Activated CD8-positive, alpha-beta memory T cell treated with anti-CD3 and anti-CD28 coated beads for 1 hour (primary cell): ENCODE measurements at regions not wholly inside any gene's neighbourhood (a gene's known extent, or its start where the extent isn't known, plus 50 kb on each side); places are given as distances from the start of the nearest gene placed in this dataset.
"Not testable (repeated sequence)": the region's sequence is repeated elsewhere in the genome, so short reads cannot be mapped to it uniquely, and the experiment has no call there.

ENCODE experiments used
- DNase-seq, 2 donors: peaks; one replicate each; pipeline ENCODE4 v3.0.0-alpha.2; 2020; ENCODE audit warnings: low read depth in 1 of 2; ENCODE audit errors: extremely low read depth in 1 of 2

- DNase-seq = no peak
Observed at GRCh38 chr5:77871946-77872345, 95.8 kb upstream of the TBCA start.

- DNase-seq = no peak
Observed at GRCh38 chr5:77871016-77871415, 94.9 kb upstream of the TBCA start.

DNA sequence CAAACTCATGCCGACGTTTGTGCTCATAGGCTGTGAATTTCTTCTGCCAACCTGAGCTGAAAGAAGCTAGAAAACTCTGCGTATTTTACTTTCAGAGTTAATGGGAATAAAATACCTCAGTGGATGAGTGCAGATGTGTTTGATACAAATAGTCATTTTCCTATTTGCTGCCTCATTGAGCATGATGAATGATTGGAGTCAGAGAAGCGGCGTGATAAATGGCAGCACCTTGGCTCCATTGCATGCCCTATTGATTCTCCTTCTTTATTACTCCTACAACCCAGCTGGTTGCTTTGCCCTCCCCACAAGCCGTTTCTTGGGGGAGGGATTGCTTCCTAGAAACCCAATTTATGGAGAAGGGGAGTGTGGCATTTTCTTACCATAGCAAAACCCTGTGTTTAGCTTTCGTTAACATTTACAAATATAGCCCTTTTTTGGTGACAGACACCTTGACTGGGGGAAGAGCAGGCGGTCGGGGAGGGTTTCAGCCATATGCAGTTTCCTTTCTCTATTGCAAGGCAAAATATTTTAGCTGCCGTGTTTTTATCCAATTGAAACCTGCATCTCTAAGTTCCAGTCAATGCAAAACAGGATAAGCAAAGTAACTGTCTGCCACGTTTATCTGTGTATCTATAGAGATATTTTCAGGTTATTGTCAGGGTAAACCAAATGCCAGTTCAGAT is 93.1 kb upstream of the TBCA start:
- no peak for DNase-seq

- no peak for DNase-seq
Observed at GRCh38 chr5:77867914-77868313, 91.8 kb upstream of the TBCA start.

DNA sequence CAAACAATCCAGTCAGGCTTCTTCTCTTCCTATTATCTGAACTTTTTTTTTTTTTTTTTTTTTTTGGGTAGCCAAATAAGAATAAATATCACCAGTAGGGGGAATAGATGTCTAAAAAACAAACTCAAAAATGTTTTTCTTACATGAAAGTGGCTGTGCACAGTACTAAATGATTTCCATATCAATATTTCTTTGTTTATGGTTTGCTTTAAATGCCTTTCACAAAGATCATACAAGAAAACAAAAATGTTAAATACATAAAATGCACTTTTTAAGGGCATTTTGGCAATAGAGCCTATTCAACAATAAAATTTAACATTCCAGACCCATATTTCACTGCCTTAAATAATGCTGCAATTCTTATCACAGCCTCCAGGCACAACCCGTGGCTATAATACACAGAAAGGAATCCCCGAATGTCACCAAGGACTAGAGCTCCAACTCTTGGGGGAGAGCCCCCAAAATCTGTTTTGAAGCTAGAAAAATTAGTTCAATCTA is 91.1 kb upstream of the TBCA start:
- DNase-seq = no peak

- no peak for DNase-seq
Observed at GRCh38 chr5:77866198-77866597, 90.1 kb upstream of the TBCA start.

DNA sequence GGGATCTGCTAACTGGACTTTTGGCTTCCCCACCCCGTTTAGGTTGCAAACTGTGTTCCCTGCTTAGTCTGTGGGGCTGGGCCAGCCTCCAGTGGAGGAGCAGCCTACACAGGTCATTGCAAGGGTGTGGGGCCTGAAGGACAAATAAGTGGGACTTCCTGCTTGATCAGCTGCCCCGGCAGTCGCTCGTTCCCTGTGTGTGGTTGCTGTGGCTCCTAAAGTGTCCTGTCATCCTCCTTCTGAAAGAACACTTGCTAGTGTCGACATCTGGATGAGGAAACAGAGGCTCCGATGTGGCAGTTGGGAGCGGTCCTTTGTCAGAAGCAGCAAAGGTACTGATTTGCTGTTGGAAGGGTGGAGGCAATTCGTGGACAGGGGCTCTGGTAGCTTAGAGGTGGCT is 88.9 kb upstream of the TBCA start:
- DNase-seq = no peak

GRCh38 chr5:77863181-77863580 is 87.0 kb upstream of the TBCA start:
- DNase-seq = no peak

DNA sequence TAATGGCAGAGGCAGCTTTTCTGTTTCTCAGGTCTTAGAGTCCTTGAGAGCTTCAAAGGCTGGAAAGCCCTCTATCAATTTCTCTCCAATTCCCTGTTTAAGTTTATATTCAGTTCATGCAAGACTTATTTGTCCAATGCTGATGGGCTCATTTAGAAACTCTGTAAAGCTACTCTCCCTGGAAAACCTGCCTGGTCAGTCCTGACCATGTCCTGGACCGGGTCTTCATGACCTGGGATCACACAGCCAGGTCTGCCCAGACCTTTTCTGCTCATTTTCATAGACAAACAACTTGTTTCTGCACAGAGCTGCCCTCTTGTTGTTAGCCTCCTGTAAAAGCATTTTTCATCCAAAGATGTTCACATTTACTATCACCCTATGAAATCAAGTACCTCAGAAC is 85.4 kb upstream of the TBCA start:
- no peak for DNase-seq

GRCh38 chr5:77859306-77859705 is 83.2 kb upstream of the TBCA start:
- no peak for DNase-seq

- DNase-seq = not testable (repeated sequence)
Observed at GRCh38 chr5:77858678-77859077, 82.5 kb upstream of the TBCA start.

- no peak for DNase-seq
Observed at GRCh38 chr5:77855369-77855768, 79.2 kb upstream of the TBCA start.

DNA sequence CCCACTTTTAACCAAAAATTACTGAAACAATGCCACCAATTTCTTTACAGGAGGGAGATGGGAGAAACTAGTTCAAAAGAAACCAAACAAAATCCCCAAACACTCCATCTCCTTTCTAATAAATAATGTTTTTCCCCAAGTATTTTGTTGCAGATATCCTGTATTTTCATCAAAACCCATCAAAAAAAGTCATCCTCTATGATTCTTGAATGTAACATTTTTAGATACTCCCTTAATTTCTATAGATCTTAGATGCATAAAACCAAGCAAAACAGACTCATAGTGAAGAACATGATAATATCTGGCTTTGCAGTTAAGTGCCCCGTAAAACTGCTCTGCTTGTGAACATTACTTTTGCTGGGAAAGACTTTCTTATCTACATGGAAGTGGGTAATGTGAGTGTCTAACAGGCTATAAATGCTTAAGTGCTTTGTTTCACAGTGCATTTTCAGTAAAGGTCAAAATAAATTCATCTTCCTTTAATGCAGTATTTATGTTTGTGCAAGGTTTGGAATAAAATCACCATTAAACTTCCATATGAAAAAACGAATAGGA is 77.3 kb upstream of the TBCA start:
- DNase-seq = no peak

GRCh38 chr5:77852514-77853352 is 76.6 kb upstream of the TBCA start:
- peak in 1 of 2 donors; percentile 8 for DNase-seq

GRCh38 chr5:77852068-77852513 is 76.0 kb upstream of the TBCA start:
- no peak for DNase-seq

GRCh38 chr5:77851176-77852067 is 75.3 kb upstream of the TBCA start:
- no peak for DNase-seq

GRCh38 chr5:77850536-77851175 is 74.5 kb upstream of the TBCA start:
- no peak for DNase-seq

DNA sequence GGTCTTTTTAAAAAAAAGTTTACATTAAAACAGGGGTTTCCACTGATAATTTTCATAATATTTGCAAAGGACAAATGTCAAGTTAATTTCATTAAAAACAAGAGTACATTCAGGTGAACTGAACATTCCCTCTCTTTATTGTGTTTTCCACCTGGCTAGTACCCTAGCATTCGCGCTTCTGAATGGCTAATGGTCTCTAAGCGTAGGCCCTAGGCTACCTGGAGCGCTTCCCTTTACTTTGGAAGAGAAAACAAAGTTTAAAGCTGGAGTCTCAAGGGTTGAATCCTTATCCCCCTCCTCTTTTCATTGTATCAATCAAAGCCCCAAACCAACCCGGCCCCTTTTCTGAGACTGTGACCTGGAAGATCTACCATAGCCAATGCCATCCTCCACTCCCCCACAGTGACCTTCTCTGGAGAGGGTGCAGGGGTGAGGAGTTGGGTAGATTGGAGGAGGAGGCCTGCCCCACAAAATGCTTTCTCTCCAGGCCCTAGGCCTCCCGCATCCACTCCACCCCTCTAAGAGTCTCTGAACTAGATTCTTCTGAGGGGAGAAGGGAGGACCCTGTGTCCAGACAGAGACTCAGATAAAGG is 73.3 kb upstream of the TBCA start:
- DNase-seq = no peak

GRCh38 chr5:77847814-77848290 is 71.7 kb upstream of the TBCA start:
- no peak for DNase-seq

DNA sequence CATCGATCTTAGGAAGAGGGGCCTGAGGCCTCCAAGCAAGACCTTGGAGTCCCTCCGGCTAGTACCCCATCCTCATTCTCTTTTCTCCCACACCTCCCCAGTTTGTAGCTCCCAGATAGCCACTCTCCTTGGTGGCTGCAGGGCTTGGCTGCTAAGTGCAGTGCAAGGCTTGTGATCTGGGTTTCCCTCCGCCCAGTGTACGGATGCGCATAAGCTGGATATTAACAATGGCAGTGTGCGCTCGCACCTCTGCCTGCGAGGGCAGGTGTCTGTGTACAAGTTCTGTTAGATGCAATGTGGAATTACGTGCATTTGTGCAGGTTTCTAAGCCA is 71.0 kb upstream of the TBCA start:
- DNase-seq = no peak
